ENCODE measurements at regions not wholly inside any gene's neighbourhood (a gene's known extent, or its start where the extent isn't known, plus 50 kb on each side); places are given as distances from the start of the nearest gene placed in this dataset.

DNA sequence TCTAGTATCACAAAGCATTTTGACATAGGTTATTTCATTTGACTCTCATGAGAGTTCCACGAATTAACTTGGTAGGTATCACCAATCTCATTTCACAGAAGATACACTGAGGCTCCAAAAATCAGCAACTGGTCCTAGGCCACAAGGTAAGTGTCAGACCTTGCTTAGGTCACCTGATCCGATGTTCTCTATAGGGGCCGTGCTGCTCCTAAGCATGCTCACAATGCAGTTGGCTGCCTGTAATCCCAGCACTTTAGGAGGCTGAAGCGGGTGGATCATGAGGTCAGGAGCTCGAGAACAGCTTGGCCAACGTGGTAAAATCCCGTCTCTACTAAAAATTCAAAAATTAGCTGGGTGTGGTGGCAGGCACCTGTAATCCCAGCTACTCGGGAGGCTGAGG lies 78.7 kb upstream of the FOXN3 start:
- TF ChIP-seq, protein P1, sequence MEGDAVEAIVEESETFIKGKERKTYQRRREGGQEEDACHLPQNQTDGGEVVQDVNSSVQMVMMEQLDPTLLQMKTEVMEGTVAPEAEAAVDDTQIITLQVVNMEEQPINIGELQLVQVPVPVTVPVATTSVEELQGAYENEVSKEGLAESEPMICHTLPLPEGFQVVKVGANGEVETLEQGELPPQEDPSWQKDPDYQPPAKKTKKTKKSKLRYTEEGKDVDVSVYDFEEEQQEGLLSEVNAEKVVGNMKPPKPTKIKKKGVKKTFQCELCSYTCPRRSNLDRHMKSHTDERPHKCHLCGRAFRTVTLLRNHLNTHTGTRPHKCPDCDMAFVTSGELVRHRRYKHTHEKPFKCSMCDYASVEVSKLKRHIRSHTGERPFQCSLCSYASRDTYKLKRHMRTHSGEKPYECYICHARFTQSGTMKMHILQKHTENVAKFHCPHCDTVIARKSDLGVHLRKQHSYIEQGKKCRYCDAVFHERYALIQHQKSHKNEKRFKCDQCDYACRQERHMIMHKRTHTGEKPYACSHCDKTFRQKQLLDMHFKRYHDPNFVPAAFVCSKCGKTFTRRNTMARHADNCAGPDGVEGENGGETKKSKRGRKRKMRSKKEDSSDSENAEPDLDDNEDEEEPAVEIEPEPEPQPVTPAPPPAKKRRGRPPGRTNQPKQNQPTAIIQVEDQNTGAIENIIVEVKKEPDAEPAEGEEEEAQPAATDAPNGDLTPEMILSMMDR (conservative IDR thresholded peaks at IDR 0.05) = no peak
- TF ChIP-seq ZFX (IDR thresholded peaks at IDR 0.05) = no peak
